ENCODE measurements at regions not wholly inside any gene's neighbourhood (a gene's known extent, or its start where the extent isn't known, plus 50 kb on each side); places are given as distances from the start of the nearest gene placed in this dataset.

- no peak overlapping the region for H3K4me3 ChIP-seq (ENCODE audit: low read depth, low read length)
- TF ChIP-seq, protein P1, sequence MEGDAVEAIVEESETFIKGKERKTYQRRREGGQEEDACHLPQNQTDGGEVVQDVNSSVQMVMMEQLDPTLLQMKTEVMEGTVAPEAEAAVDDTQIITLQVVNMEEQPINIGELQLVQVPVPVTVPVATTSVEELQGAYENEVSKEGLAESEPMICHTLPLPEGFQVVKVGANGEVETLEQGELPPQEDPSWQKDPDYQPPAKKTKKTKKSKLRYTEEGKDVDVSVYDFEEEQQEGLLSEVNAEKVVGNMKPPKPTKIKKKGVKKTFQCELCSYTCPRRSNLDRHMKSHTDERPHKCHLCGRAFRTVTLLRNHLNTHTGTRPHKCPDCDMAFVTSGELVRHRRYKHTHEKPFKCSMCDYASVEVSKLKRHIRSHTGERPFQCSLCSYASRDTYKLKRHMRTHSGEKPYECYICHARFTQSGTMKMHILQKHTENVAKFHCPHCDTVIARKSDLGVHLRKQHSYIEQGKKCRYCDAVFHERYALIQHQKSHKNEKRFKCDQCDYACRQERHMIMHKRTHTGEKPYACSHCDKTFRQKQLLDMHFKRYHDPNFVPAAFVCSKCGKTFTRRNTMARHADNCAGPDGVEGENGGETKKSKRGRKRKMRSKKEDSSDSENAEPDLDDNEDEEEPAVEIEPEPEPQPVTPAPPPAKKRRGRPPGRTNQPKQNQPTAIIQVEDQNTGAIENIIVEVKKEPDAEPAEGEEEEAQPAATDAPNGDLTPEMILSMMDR (IDR thresholded peaks at IDR 0.05; ENCODE audit: insufficient read depth, low read depth, low read length, missing control alignments), result no peak
- no peak for DNase-seq (ENCODE audit: low read depth)
Measured at GRCh38 chr9:36768677-36769076, 196.0 kb downstream of the MELK start.

- TF ChIP-seq, protein P1 (IDR thresholded peaks at IDR 0.05; ENCODE audit: insufficient read depth, low read depth, low read length, missing control alignments), result no peak
- DNase-seq (ENCODE audit: low read depth), result no peak
Measured at GRCh38 chr9:36770025-36770424, 197.3 kb downstream of the MELK start.

DNA sequence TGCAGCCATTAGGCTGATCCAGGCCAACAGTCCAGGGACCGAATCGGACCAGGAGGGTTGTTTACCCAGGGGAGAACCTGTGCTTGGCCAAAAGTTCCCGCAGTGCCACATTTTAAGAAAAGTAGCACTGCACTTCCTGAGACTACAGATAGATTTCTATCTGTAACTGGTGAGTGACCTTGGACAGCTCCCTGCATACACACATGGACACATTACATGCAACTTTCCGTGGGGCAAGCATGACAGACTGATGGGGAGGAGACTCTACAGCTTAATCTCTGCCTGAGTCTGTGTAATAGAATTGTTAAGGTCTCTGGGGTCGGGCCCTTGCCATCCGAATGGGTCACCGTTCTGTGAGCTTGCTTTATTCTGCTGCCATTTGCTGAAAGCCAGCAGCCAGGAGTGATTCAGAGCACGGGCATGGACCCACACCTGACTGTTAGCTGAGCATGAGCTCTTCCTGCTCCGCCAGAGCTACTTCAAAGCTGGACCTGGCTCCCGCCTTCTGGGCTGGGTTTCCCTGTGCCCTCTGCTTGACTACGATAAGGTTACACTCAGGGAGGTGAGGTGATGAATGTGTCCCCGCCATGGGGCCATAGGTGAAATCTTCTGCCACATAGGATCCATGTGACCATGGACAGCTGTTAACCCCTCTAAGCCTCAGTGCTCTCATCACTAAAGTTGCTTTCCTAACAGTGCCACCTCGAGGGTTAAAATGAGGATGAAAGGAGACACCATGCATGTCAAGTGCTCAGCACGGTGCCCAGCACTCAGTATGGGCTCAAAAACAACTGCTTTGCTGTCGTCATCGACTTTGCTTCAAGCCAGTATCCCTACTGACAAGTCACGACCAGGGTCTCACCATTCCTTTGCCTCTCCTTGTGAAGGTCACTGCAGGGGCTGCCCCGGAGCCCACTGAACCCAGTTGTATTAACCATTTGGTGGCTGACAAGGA is 200.0 kb downstream of the MELK start:
- no peak overlapping the region for H3K4me3 ChIP-seq (ENCODE audit: low read depth, low read length)
- peak; percentile 12 for DNase-seq (ENCODE audit: low read depth)
- TF ChIP-seq, protein P1 (IDR thresholded peaks at IDR 0.05; ENCODE audit: insufficient read depth, low read depth, low read length, missing control alignments), result no peak

More at GRCh38 chr9:36770025-36770424, 197.3 kb downstream of the MELK start:
- H3K4me3 ChIP-seq (ENCODE audit: low read depth, low read length), result no peak overlapping the region

DNA sequence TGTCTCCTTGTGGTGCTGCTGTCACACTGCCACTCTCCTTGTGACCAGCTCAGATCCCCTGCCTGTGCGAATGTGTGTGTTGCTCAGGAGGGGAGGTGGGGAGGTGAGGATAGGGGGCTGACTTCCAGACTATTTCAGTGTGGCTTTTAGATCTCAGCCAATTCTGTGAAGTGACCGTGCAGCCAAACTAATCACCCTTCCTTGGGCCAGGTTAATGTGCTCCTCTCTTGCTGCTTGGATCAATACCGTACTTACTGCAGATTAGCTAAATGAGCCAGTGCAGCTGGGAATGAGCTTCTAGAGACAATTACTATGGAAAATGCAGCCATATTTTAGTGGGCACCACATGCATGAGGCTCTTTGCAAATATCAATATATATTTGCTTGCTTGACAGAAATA is 206.0 kb downstream of the MELK start:
- no peak for DNase-seq (ENCODE audit: low read depth)
- no peak overlapping the region for H3K4me3 ChIP-seq (ENCODE audit: low read depth, low read length)
- TF ChIP-seq, protein P1 (IDR thresholded peaks at IDR 0.05; ENCODE audit: insufficient read depth, low read depth, low read length, missing control alignments), result no peak

- TF ChIP-seq, protein P1 (IDR thresholded peaks at IDR 0.05; ENCODE audit: insufficient read depth, low read depth, low read length, missing control alignments), result no peak
- no peak for DNase-seq (ENCODE audit: low read depth)
- no peak overlapping the region for H3K4me3 ChIP-seq (ENCODE audit: low read depth, low read length)
Measured at GRCh38 chr9:36779582-36779981, 206.9 kb downstream of the MELK start.

DNA sequence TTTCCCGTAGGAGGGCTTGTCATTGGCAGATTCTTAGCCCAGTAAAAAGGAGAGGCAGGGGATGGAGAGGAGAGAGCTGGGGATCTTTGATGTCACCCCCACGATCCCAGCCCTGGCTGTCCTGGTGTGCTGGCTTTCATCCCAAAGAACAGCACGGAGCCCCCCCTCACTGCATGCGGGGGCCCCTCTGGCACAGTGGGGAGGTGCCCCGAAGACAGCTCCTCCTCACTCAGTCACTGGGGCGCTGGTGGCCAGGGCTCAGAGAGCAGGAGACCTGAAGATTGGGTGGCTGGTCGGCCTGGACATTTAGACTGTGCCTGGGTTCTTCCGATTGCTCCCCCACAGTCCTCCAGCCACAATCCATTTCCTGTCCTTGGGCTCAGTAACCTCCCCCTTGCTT is 207.5 kb downstream of the MELK start:
- no peak overlapping the region for H3K4me3 ChIP-seq (ENCODE audit: low read depth, low read length)
- DNase-seq (ENCODE audit: low read depth), result no peak
- TF ChIP-seq, protein P1 (IDR thresholded peaks at IDR 0.05; ENCODE audit: insufficient read depth, low read depth, low read length, missing control alignments), result no peak
